Left lung (tissue), 4 donors: ENCODE measurements at regions not wholly inside any gene's neighbourhood (a gene's known extent, or its start where the extent isn't known, plus 50 kb on each side); places are given as distances from the start of the nearest gene placed in this dataset.

Experiments used
- ATAC-seq: fragments of 200-7000 bp; cut with Tn5 transposase; one replicate; pipeline ENCODE4 v1.9.1; 2020; ENCODE audit warnings: moderate library complexity
- DNase-seq, 4 donors: peaks; one replicate each; pipeline ENCODE4 v3.0.0-alpha.2; 2013 to 2020
- H3K27ac ChIP-seq, 2 donors: fragments of 200-600 bp; sonication (generic) in 1 of 2; one replicate each; pipeline versions ENCODE4 v1.5.0 to v1.8.0; 2020 to 2021
- H3K27me3 ChIP-seq, 2 donors: fragments of 200-600 bp; sonication (generic) in 1 of 2; one replicate each; pipeline versions ENCODE4 v1.5.0 to v1.8.0; 2020 to 2021
- H3K36me3 ChIP-seq, 2 donors: fragments of 200-600 bp; sonication (generic) in 1 of 2; one replicate each; pipeline versions ENCODE4 v1.5.0 to v1.8.0; 2020 to 2021
- H3K4me1 ChIP-seq, 2 donors: fragments of 200-600 bp; one replicate each; pipeline ENCODE4 v1.8.0; 2021
- H3K4me3 ChIP-seq, 2 donors: fragments of 200-600 bp; sonication (generic) in 1 of 2; one replicate each; pipeline versions ENCODE4 v1.5.0 to v1.8.0; 2020 to 2021; ENCODE audit warnings: mild to moderate bottlenecking in 1 of 2
- H3K9me3 ChIP-seq, 2 donors: fragments of 200-600 bp; sonication (generic) in 1 of 2; one replicate each; pipeline versions ENCODE4 v1.5.0 to v1.8.0; 2020 to 2021
- CTCF ChIP-seq, 2 donors: fragments of 200-600 bp; sonication (generic) in 1 of 2; IDR thresholded peaks; one replicate each; pipeline versions ENCODE4 v1.5.0 to v1.8.0; 2021; ENCODE audit warnings: antibody characterized with exemption in 2 of 2
- intact Hi-C, 2 donors: fragments of 100-400 bp; cut with DNase I; formaldehyde crosslinking; loops; one replicate each; pipeline versions ENCODE4 v1.11.2 to v1.14.2; 2022
- donor health status: DM: no; HTN: yes; CAD: no.
- donor health status: DM: no; HTN: no; CAD: no.

- H3K36me3 ChIP-seq = no peaks in the 10 kb centered on the region
- intact Hi-C loops = no loop called here
- H3K4me3 ChIP-seq = no peak overlapping the region
- ATAC-seq (no peak), DNase-seq (no peak)
- H3K4me1 ChIP-seq = no peaks in the 10 kb centered on the region
- H3K27me3 ChIP-seq = no peaks in the 10 kb centered on the region
- H3K27ac ChIP-seq = no peak overlapping the region
- H3K9me3 ChIP-seq = no peaks in the 10 kb centered on the region
- no peak for TF ChIP-seq CTCF (IDR thresholded peaks at IDR 0.05)
These were observed 775.8 kb downstream of the MAFB start for GRCh38 chr20:39913274-39913673.

DNA sequence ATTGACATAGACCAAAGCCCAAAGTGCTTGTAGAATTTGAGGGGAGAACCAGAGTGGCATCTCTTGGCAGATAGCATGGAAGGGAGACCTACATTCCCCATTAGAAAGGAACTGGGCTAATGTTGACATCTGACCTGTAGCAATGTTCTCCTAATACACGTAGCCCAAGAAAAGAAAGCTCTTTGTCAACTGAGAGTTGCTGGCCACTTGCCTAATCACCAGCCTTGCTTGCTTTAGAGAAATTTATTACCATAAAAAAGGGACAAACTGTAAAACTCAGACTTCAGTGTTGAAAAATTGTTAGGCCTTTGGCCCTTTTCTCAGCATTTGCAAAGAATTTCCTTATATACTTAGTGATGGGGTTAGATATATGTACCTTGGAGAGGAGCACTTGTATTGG is 777.5 kb downstream of the MAFB start:
- H3K27ac ChIP-seq = no peak overlapping the region
- intact Hi-C loops = no loop called here
- no peaks in the 10 kb centered on the region for H3K36me3 ChIP-seq
- no peak for DNase-seq
- no peak for TF ChIP-seq CTCF (IDR thresholded peaks at IDR 0.05)
- H3K4me1 ChIP-seq = no peaks in the 10 kb centered on the region
- no peak for ATAC-seq
- H3K27me3 ChIP-seq = no peaks in the 10 kb centered on the region
- no peaks in the 10 kb centered on the region for H3K9me3 ChIP-seq
- no peak overlapping the region for H3K4me3 ChIP-seq

DNA sequence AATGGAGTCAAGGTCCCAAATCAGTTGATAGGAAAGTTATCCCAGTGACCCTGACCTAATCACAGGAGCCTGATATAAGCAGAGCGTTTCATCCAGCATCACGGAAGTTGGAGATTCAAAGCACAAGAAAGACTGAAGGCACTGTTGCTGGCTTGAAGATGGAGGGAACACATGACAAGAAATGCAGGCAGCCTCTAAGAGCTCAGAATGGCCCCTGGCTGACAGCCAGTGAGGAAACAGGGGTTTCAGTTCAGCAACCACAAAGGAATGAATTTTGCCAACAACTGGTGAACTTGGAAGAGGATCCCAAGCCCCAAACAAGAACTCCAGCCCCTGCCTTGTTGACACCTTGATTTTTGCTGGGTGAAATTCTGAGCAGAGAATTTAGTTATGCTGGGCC is 778.5 kb downstream of the MAFB start:
- ATAC-seq (no peak), DNase-seq (no peak)
- H3K9me3 ChIP-seq = no peaks in the 10 kb centered on the region
- intact Hi-C loops = no loop called here
- no peaks in the 10 kb centered on the region for H3K36me3 ChIP-seq
- no peaks in the 10 kb centered on the region for H3K4me1 ChIP-seq
- H3K27me3 ChIP-seq = no peaks in the 10 kb centered on the region
- no peak overlapping the region for H3K27ac ChIP-seq
- no peak for TF ChIP-seq CTCF (IDR thresholded peaks at IDR 0.05)
- no peak overlapping the region for H3K4me3 ChIP-seq

DNA sequence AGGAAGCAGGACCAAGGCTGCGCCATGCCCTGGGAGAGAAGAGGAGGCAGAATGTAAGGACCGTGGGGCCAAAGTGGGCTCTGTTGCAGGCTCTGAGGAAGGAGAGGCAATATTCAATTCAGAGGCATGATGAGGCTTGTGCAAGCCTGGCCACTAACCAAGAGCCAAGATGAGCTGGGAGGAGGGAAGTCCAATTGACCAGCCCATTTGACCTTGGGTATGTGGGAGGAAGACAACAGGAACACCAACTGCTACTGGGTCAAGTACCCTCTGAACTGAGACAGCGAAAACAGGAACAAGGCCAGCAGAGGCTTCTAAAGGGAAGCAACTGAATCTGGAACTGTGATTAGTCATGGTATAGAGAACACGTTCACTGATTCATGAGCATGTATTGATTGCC is 779.6 kb downstream of the MAFB start:
- H3K27ac ChIP-seq = no peak overlapping the region
- intact Hi-C loops = no loop called here
- TF ChIP-seq CTCF (IDR thresholded peaks at IDR 0.05) = no peak
- H3K9me3 ChIP-seq = no peaks in the 10 kb centered on the region
- no peak overlapping the region for H3K4me3 ChIP-seq
- DNase-seq (peak in 2 of 4 donors; percentile 40 to 49), ATAC-seq (peak; percentile 69)
- no peaks in the 10 kb centered on the region for H3K36me3 ChIP-seq
- no peaks in the 10 kb centered on the region for H3K4me1 ChIP-seq
- H3K27me3 ChIP-seq = no peaks in the 10 kb centered on the region

- Histone ChIP-seq H3K27me3 (no peaks in the 10 kb centered on the region), H3K4me3 (no peak overlapping the region), H3K4me1 (no peaks in the 10 kb centered on the region), H3K27ac (no peak overlapping the region), H3K9me3 (peaks cover 0 to 2% of the 10 kb centered on the region in 2 donors), H3K36me3 (no peaks in the 10 kb centered on the region)
- ATAC-seq = no peak
- intact Hi-C loops = no loop called here
- no peak for TF ChIP-seq CTCF (IDR thresholded peaks at IDR 0.05)
- no peak for DNase-seq
These were observed 784.4 kb downstream of the MAFB start for GRCh38 chr20:39904476-39905112.
